ENCODE measurements at regions not wholly inside any gene's neighbourhood (a gene's known extent, or its start where the extent isn't known, plus 50 kb on each side); places are given as distances from the start of the nearest gene placed in this dataset.

DNA sequence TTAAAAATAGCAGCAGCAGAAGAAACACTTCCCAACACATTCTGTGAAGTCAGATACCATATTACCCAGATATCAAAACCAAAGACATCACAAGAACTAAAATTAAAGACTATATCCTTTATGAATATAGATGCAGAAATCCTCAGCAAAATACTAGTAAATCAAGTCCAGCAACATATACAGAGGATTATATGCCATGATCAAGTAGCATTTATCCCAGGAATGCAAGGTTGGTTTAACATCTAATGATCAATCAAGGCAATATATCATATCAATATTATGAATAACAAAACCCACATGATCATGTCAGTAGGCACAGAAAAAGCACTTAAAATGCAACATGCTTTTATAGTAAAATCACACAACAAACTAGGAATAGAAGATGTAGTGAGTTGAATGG, 88.1 kb downstream of the RPS24 start:
- Mint-ChIP-seq H3K4me1 (ENCODE audit: low read depth, unreplicated experiment) (no peaks in the 10 kb centered on the region), H3K36me3 (ENCODE audit: unreplicated experiment) (peaks cover 16% of the 10 kb centered on the region), H3K4me3 (ENCODE audit: unreplicated experiment) (no peak overlapping the region), H3K9me3 (ENCODE audit: unreplicated experiment) (no peaks in the 10 kb centered on the region), H3K27me3 (ENCODE audit: unreplicated experiment) (no peaks in the 10 kb centered on the region), H3K27ac (ENCODE audit: unreplicated experiment) (no peak overlapping the region)
- TF ChIP-seq, protein P1, sequence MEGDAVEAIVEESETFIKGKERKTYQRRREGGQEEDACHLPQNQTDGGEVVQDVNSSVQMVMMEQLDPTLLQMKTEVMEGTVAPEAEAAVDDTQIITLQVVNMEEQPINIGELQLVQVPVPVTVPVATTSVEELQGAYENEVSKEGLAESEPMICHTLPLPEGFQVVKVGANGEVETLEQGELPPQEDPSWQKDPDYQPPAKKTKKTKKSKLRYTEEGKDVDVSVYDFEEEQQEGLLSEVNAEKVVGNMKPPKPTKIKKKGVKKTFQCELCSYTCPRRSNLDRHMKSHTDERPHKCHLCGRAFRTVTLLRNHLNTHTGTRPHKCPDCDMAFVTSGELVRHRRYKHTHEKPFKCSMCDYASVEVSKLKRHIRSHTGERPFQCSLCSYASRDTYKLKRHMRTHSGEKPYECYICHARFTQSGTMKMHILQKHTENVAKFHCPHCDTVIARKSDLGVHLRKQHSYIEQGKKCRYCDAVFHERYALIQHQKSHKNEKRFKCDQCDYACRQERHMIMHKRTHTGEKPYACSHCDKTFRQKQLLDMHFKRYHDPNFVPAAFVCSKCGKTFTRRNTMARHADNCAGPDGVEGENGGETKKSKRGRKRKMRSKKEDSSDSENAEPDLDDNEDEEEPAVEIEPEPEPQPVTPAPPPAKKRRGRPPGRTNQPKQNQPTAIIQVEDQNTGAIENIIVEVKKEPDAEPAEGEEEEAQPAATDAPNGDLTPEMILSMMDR (IDR thresholded peaks at IDR 0.05; ENCODE audit: partially characterized antibody, unreplicated experiment): no peak
- DNase-seq: no peak

DNA sequence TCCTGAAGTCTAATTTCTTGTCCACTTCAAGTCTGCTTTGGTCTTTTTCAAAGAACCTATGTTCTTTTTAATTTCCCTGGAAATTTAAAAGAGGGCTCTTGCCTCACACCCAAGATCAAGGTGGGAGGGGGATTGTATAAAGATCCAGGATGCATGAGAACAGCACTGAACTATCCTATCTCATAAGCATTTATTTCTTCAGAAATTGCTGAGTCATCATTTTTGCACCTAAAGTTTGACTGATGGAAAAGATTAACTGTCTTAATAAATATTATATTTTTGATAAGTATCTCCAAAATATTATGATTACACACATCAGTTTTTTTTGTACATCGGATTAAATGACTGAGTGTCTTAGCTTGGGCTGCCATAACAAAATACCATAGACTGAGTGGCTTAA, 90.5 kb downstream of the RPS24 start:
- H3K9me3 Mint-ChIP-seq (ENCODE audit: unreplicated experiment): no peaks in the 10 kb centered on the region
- H3K27me3 Mint-ChIP-seq (ENCODE audit: unreplicated experiment): no peaks in the 10 kb centered on the region
- H3K4me1 Mint-ChIP-seq (ENCODE audit: low read depth, unreplicated experiment): no peaks in the 10 kb centered on the region
- H3K36me3 Mint-ChIP-seq (ENCODE audit: unreplicated experiment): peaks cover 11% of the 10 kb centered on the region
- TF ChIP-seq, protein P1 (IDR thresholded peaks at IDR 0.05; ENCODE audit: partially characterized antibody, unreplicated experiment): no peak
- no peak for DNase-seq
- H3K4me3 Mint-ChIP-seq (ENCODE audit: unreplicated experiment): no peak overlapping the region
- H3K27ac Mint-ChIP-seq (ENCODE audit: unreplicated experiment): no peak overlapping the region

DNA sequence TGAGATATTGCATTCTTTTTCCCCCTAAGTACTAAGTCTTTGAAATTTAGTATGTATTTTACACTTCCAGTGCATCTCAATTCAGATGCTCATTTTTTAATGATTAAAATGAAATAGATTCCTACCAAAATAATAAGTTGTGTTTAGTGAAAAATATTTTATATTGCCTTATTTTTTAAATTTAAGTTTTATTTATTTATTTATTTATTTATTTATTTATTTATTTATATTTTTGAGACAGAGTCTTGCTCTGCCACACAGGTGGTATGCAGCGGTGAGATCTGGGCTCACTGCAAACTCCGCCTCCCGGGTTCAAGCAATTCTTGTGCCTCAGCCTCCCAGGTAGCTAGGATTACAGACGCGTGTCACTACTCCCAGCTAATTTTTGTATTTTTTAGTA, 95.5 kb downstream of the RPS24 start:
- no peak overlapping the region for H3K4me3 Mint-ChIP-seq (ENCODE audit: unreplicated experiment)
- no peaks in the 10 kb centered on the region for H3K27me3 Mint-ChIP-seq (ENCODE audit: unreplicated experiment)
- H3K36me3 Mint-ChIP-seq (ENCODE audit: unreplicated experiment): no peaks in the 10 kb centered on the region
- TF ChIP-seq, protein P1 (IDR thresholded peaks at IDR 0.05; ENCODE audit: partially characterized antibody, unreplicated experiment): no peak
- DNase-seq: no peak
- no peaks in the 10 kb centered on the region for H3K9me3 Mint-ChIP-seq (ENCODE audit: unreplicated experiment)
- H3K27ac Mint-ChIP-seq (ENCODE audit: unreplicated experiment): no peak overlapping the region
- H3K4me1 Mint-ChIP-seq (ENCODE audit: low read depth, unreplicated experiment): peaks cover 12% of the 10 kb centered on the region

DNA sequence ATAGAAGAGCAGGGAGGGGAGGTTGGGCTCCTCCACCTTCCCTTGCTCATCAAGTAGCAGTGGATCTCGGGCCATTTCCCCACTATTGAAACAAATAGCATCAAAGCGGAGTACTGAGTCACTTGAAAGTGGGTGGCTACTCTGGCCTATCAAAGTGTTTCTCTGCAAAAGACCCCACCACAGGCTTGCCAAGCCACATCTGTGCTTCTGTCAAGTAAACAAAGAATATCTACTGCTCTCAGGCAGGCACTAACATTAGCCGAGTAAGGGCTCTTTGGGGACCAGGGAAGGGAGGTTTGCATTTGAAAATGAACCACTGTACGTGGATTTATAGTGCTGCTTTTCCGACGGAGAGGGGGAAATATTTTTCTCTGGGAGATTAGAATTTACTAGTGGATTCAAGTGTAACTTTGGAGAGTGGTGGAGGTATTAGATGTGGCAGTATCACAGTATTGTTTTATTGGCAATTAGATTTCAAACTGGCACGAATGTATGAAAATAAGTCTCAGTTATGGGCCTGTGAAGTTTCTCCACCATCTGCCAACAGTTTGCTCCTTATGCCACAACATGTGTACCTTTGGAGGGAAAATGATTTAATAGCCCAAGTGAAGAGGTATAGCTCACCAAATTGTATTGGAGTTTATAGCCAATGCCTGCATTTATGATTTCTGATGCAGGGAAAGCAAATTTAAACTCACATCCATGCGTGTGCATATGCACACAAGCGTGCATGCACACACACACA, 97.5 kb downstream of the RPS24 start:
- Mint-ChIP-seq H3K27ac (ENCODE audit: unreplicated experiment) (peak overlapping the region; percentile 75), H3K36me3 (ENCODE audit: unreplicated experiment) (no peaks in the 10 kb centered on the region), H3K4me3 (ENCODE audit: unreplicated experiment) (no peak overlapping the region), H3K9me3 (ENCODE audit: unreplicated experiment) (no peaks in the 10 kb centered on the region), H3K4me1 (ENCODE audit: low read depth, unreplicated experiment) (peaks cover 12% of the 10 kb centered on the region), H3K27me3 (ENCODE audit: unreplicated experiment) (no peaks in the 10 kb centered on the region)
- TF ChIP-seq, protein P1 (IDR thresholded peaks at IDR 0.05; ENCODE audit: partially characterized antibody, unreplicated experiment): no peak
- DNase-seq: no peak

DNA sequence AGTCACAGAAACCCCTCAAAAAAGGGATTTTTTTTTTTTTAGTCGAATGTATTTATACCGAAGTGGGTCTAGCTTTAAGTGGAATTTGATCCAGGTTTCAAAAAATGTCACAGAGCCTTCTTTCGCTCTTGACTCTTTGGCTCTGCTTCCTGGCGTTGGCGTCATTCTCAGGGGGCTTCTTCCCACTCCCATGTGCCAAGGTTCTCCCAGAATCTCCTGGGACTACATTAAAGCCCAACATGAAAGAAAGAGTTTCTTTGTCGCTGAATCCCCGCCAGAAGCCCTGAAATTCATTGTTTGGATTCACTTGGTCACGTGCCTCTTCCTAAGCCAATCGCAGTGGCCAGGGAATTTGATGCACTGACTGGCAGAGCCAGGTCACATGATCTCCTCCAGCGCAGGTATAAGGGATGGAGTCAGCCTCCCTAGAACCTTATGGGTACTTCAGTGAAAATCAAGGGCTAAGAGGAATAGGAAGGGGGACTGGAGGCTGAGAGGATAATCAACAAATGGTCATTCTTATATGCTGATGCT, 101.2 kb downstream of the RPS24 start:
- TF ChIP-seq, protein P1 (IDR thresholded peaks at IDR 0.05; ENCODE audit: partially characterized antibody, unreplicated experiment): no peak

More for the DNA sequence above, 101.2 kb downstream of the RPS24 start:
- Mint-ChIP-seq H3K9me3 (ENCODE audit: unreplicated experiment) (peaks cover 17% of the 10 kb centered on the region), H3K27me3 (ENCODE audit: unreplicated experiment) (peaks cover 10% of the 10 kb centered on the region), H3K36me3 (ENCODE audit: unreplicated experiment) (no peaks in the 10 kb centered on the region), H3K4me1 (ENCODE audit: low read depth, unreplicated experiment) (peaks cover 30% of the 10 kb centered on the region), H3K4me3 (ENCODE audit: unreplicated experiment) (no peak overlapping the region), H3K27ac (ENCODE audit: unreplicated experiment) (no peak overlapping the region)
- DNase-seq: no peak
